Mucosa of descending colon (tissue), 3 donors: ENCODE measurements at regions not wholly inside any gene's neighbourhood (a gene's known extent, or its start where the extent isn't known, plus 50 kb on each side); places are given as distances from the start of the nearest gene placed in this dataset.

Source experiments
- ATAC-seq: fragments of 200-7000 bp; cut with Tn5 transposase; one replicate; pipeline ENCODE4 v1.9.1; 2020; ENCODE audit warnings: mild to moderate bottlenecking, moderate library complexity
- DNase-seq, 3 donors: peaks; one replicate each; pipeline ENCODE4 v3.0.0-alpha.2; 2020
- H3K36me3 ChIP-seq: fragments of 200-600 bp; one replicate; pipeline ENCODE4 v1.8.0; 2021; ENCODE audit warnings: low read depth, mild to moderate bottlenecking
- H3K4me1 ChIP-seq: fragments of 200-600 bp; one replicate; pipeline ENCODE4 v1.8.0; 2021; ENCODE audit warnings: low read depth, mild to moderate bottlenecking
- H3K4me3 ChIP-seq: fragments of 200-600 bp; one replicate; pipeline ENCODE4 v1.8.0; 2021; ENCODE audit warnings: mild to moderate bottlenecking
- H3K9me3 ChIP-seq: fragments of 200-600 bp; one replicate; pipeline ENCODE4 v1.8.0; 2021; ENCODE audit warnings: mild to moderate bottlenecking
- CTCF ChIP-seq: fragments of 200-600 bp; IDR thresholded peaks from one replicate; pipeline ENCODE4 v1.8.0; 2022; ENCODE audit warnings: antibody characterized with exemption, mild to moderate bottlenecking
- intact Hi-C, 2 donors: fragments of 100-400 bp; cut with DNase I in 1 of 2; cut with micrococcal nuclease in 1 of 2; formaldehyde crosslinking; loops; one replicate each; pipeline versions ENCODE4 v1.11.0 to v1.11.1; 2022; cut with DNase I, micrococcal nuclease
- donor health status: DM: no; HTN: no; CAD: no; lungs with moderate emphysema.
- donor health status: DM: no; HTN: no; CAD: no.
- donor health status: DM: no; HTN: yes; CAD: no.

DNA sequence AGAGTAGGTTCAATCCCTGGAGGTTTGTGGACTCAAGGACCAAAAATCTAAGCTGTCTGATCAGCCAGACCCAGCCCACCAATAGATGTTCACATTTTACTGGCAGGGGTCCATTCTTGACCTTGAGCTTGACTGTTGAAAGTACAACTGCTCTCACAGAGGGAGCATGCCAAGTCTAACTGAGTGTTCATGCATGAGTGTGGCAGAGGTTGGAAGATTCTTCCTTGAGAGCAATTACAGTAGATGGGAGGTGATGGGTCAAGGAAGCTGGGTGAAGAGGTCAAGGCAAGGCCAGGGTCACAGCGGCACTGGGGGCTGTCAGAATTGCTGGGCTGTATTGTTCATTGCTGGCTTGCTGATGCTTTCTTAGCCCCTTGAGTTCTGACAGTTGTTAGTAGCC lies 202.8 kb upstream of the SVIL start:
- no peak for ATAC-seq
- no peaks in the 10 kb centered on the region for H3K9me3 ChIP-seq
- DNase-seq, result no peak
- intact Hi-C loops, result no loop called here
- H3K4me3 ChIP-seq, result no peak overlapping the region
- H3K36me3 ChIP-seq, result no peaks in the 10 kb centered on the region
- H3K4me1 ChIP-seq, result no peaks in the 10 kb centered on the region
- TF ChIP-seq CTCF, result no peak

DNA sequence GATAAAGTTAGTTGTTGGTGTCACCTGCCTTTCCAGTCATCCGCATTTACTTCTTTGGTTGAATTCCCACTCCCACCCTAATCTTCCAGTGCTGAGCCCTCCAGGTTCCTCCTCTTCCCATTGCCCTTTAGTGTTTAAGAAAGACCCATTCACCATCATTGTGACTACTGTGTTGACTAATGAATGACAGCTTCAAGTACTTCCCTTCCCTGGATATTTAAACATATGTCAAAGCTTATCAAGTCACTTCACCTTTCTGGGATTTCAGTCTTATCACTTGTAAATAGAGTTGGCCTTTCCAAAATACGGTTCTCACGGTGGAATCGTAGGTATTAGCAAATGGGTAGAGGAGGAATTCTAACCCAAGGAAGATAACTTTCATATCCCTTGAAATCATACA lies 201.6 kb upstream of the SVIL start:
- H3K36me3 ChIP-seq, result no peaks in the 10 kb centered on the region
- TF ChIP-seq CTCF, result no peak
- H3K4me1 ChIP-seq, result no peaks in the 10 kb centered on the region
- intact Hi-C loops, result no loop called here
- ATAC-seq (no peak), DNase-seq (no peak)
- H3K9me3 ChIP-seq, result no peaks in the 10 kb centered on the region
- no peak overlapping the region for H3K4me3 ChIP-seq

GRCh38 chr10:29835055-29835454 lies 200.3 kb upstream of the SVIL start:
- H3K4me1 ChIP-seq, result no peaks in the 10 kb centered on the region
- no peak for ATAC-seq
- intact Hi-C loops, result no loop called here
- H3K9me3 ChIP-seq, result no peaks in the 10 kb centered on the region
- no peak for DNase-seq
- no peak overlapping the region for H3K4me3 ChIP-seq
- no peak for TF ChIP-seq CTCF
- no peaks in the 10 kb centered on the region for H3K36me3 ChIP-seq

GRCh38 chr10:29830531-29831512 lies 196.1 kb upstream of the SVIL start:
- TF ChIP-seq CTCF, result no peak
- Histone ChIP-seq H3K36me3 (no peaks in the 10 kb centered on the region), H3K4me3 (no peak overlapping the region), H3K9me3 (no peaks in the 10 kb centered on the region), H3K4me1 (no peaks in the 10 kb centered on the region)
- intact Hi-C loops, result no loop called here
- ATAC-seq (no peak), DNase-seq (no peak)

- TF ChIP-seq CTCF, result no peak
- ATAC-seq (no peak), DNase-seq (no peak)
- no peak overlapping the region for H3K4me3 ChIP-seq
- no peaks in the 10 kb centered on the region for H3K4me1 ChIP-seq
- intact Hi-C loops, result no loop called here
- H3K9me3 ChIP-seq, result no peaks in the 10 kb centered on the region
- no peaks in the 10 kb centered on the region for H3K36me3 ChIP-seq
Measured at GRCh38 chr10:29829776-29830175, 195.0 kb upstream of the SVIL start.
